ENCODE measurements at regions not wholly inside any gene's neighbourhood (a gene's known extent, or its start where the extent isn't known, plus 50 kb on each side); places are given as distances from the start of the nearest gene placed in this dataset.

GRCh38 chr4:178784491-178784890 lies 1342.3 kb upstream of the AGA start:
- Mint-ChIP-seq H3K36me3 (ENCODE audit: low read depth) (no peaks in the 10 kb centered on the region), H3K27ac (no peak overlapping the region), H3K9me3 (peaks cover 16% of the 10 kb centered on the region), H3K4me1 (no peaks in the 10 kb centered on the region), H3K27me3 (no peaks in the 10 kb centered on the region), H3K4me3 (no peak overlapping the region)
- no peak for ATAC-seq (replicated peaks)

GRCh38 chr4:178789279-178789678 lies 1347.0 kb upstream of the AGA start:
- ATAC-seq (replicated peaks): no peak
- no peak overlapping the region for H3K4me3 Mint-ChIP-seq
- H3K4me1 Mint-ChIP-seq: no peaks in the 10 kb centered on the region
- no peak overlapping the region for H3K27ac Mint-ChIP-seq
- H3K9me3 Mint-ChIP-seq: peaks cover 20% of the 10 kb centered on the region
- H3K36me3 Mint-ChIP-seq (ENCODE audit: low read depth): no peaks in the 10 kb centered on the region
- H3K27me3 Mint-ChIP-seq: no peaks in the 10 kb centered on the region

- ATAC-seq (replicated peaks): no peak
- Mint-ChIP-seq H3K27ac (no peak overlapping the region), H3K27me3 (no peaks in the 10 kb centered on the region), H3K9me3 (peaks cover 11% of the 10 kb centered on the region), H3K36me3 (ENCODE audit: low read depth) (no peaks in the 10 kb centered on the region), H3K4me1 (no peaks in the 10 kb centered on the region), H3K4me3 (no peak overlapping the region)
These were observed 1357.0 kb upstream of the AGA start for GRCh38 chr4:178799204-178799603.

- no peaks in the 10 kb centered on the region for H3K27me3 Mint-ChIP-seq
These were observed 1365.9 kb upstream of the AGA start for GRCh38 chr4:178808106-178808505.

GRCh38 chr4:178809921-178810320 lies 1367.7 kb upstream of the AGA start:
- no peak for ATAC-seq (replicated peaks)
- Mint-ChIP-seq H3K4me3 (no peak overlapping the region), H3K36me3 (ENCODE audit: low read depth) (no peaks in the 10 kb centered on the region), H3K9me3 (no peaks in the 10 kb centered on the region), H3K27me3 (no peaks in the 10 kb centered on the region), H3K4me1 (no peaks in the 10 kb centered on the region), H3K27ac (no peak overlapping the region)

More at GRCh38 chr4:178808106-178808505, 1365.9 kb upstream of the AGA start:
- no peak overlapping the region for H3K27ac Mint-ChIP-seq
- H3K36me3 Mint-ChIP-seq (ENCODE audit: low read depth): no peaks in the 10 kb centered on the region
- no peaks in the 10 kb centered on the region for H3K4me1 Mint-ChIP-seq
- H3K9me3 Mint-ChIP-seq: no peaks in the 10 kb centered on the region
- ATAC-seq (replicated peaks): no peak
- no peak overlapping the region for H3K4me3 Mint-ChIP-seq

- no peaks in the 10 kb centered on the region for H3K4me1 Mint-ChIP-seq
- no peaks in the 10 kb centered on the region for H3K27me3 Mint-ChIP-seq
- ATAC-seq (replicated peaks): no peak
- no peaks in the 10 kb centered on the region for H3K36me3 Mint-ChIP-seq (ENCODE audit: low read depth)
- no peak overlapping the region for H3K4me3 Mint-ChIP-seq
- peaks cover 5% of the 10 kb centered on the region for H3K9me3 Mint-ChIP-seq
- H3K27ac Mint-ChIP-seq: no peak overlapping the region
These were observed 1369.1 kb upstream of the AGA start for GRCh38 chr4:178811356-178811755.

- ATAC-seq (replicated peaks): no peak
- peaks cover 5% of the 10 kb centered on the region for H3K9me3 Mint-ChIP-seq
- H3K27ac Mint-ChIP-seq: no peak overlapping the region
- H3K36me3 Mint-ChIP-seq (ENCODE audit: low read depth): no peaks in the 10 kb centered on the region
- H3K4me3 Mint-ChIP-seq: no peak overlapping the region
- no peaks in the 10 kb centered on the region for H3K4me1 Mint-ChIP-seq
- H3K27me3 Mint-ChIP-seq: no peaks in the 10 kb centered on the region
These were observed 1370.6 kb upstream of the AGA start for GRCh38 chr4:178812866-178813265.

- no peaks in the 10 kb centered on the region for H3K27me3 Mint-ChIP-seq
- no peak overlapping the region for H3K27ac Mint-ChIP-seq
- H3K4me1 Mint-ChIP-seq: no peaks in the 10 kb centered on the region
- H3K9me3 Mint-ChIP-seq: peaks cover 10% of the 10 kb centered on the region
- no peak overlapping the region for H3K4me3 Mint-ChIP-seq
- H3K36me3 Mint-ChIP-seq (ENCODE audit: low read depth): no peaks in the 10 kb centered on the region
- no peak for ATAC-seq (replicated peaks)
These were observed 1372.7 kb upstream of the AGA start for GRCh38 chr4:178814908-178815307.

GRCh38 chr4:178823673-178824295 lies 1381.5 kb upstream of the AGA start:
- H3K4me3 Mint-ChIP-seq: no peak overlapping the region
- H3K4me1 Mint-ChIP-seq: no peaks in the 10 kb centered on the region
- no peaks in the 10 kb centered on the region for H3K36me3 Mint-ChIP-seq (ENCODE audit: low read depth)
- no peak overlapping the region for H3K27ac Mint-ChIP-seq
- H3K9me3 Mint-ChIP-seq: peaks cover 3% of the 10 kb centered on the region
- H3K27me3 Mint-ChIP-seq: no peaks in the 10 kb centered on the region
- no peak for ATAC-seq (replicated peaks)

- no peaks in the 10 kb centered on the region for H3K27me3 Mint-ChIP-seq
- no peak overlapping the region for H3K4me3 Mint-ChIP-seq
- no peaks in the 10 kb centered on the region for H3K36me3 Mint-ChIP-seq (ENCODE audit: low read depth)
- no peak overlapping the region for H3K27ac Mint-ChIP-seq
- no peaks in the 10 kb centered on the region for H3K4me1 Mint-ChIP-seq
- ATAC-seq (replicated peaks): no peak
- H3K9me3 Mint-ChIP-seq: peaks cover 5% of the 10 kb centered on the region
These were observed 1394.6 kb upstream of the AGA start for GRCh38 chr4:178836865-178837264.

GRCh38 chr4:178838776-178839175 lies 1396.5 kb upstream of the AGA start:
- ATAC-seq (replicated peaks): no peak
- peaks cover 5% of the 10 kb centered on the region for H3K9me3 Mint-ChIP-seq
- no peaks in the 10 kb centered on the region for H3K27me3 Mint-ChIP-seq
- no peak overlapping the region for H3K4me3 Mint-ChIP-seq
- H3K27ac Mint-ChIP-seq: no peak overlapping the region
- H3K4me1 Mint-ChIP-seq: no peaks in the 10 kb centered on the region
- H3K36me3 Mint-ChIP-seq (ENCODE audit: low read depth): no peaks in the 10 kb centered on the region

GRCh38 chr4:178856139-178856800 lies 1414.0 kb upstream of the AGA start:
- no peaks in the 10 kb centered on the region for H3K36me3 Mint-ChIP-seq (ENCODE audit: low read depth)
- no peak for ATAC-seq (replicated peaks)
- no peaks in the 10 kb centered on the region for H3K4me1 Mint-ChIP-seq
- no peaks in the 10 kb centered on the region for H3K27me3 Mint-ChIP-seq
- H3K9me3 Mint-ChIP-seq: no peaks in the 10 kb centered on the region
- H3K27ac Mint-ChIP-seq: no peak overlapping the region
- H3K4me3 Mint-ChIP-seq: no peak overlapping the region

GRCh38 chr4:178871476-178871875 lies 1429.2 kb upstream of the AGA start:
- no peak for ATAC-seq (replicated peaks)
- Mint-ChIP-seq H3K4me1 (no peaks in the 10 kb centered on the region), H3K27ac (no peak overlapping the region), H3K36me3 (ENCODE audit: low read depth) (no peaks in the 10 kb centered on the region), H3K4me3 (no peak overlapping the region), H3K27me3 (no peaks in the 10 kb centered on the region), H3K9me3 (peaks cover 4% of the 10 kb centered on the region)

GRCh38 chr4:178881937-178882336 lies 1439.7 kb upstream of the AGA start:
- H3K4me1 Mint-ChIP-seq: no peaks in the 10 kb centered on the region
- H3K9me3 Mint-ChIP-seq: peaks cover 5% of the 10 kb centered on the region
- no peaks in the 10 kb centered on the region for H3K36me3 Mint-ChIP-seq (ENCODE audit: low read depth)
- no peak overlapping the region for H3K27ac Mint-ChIP-seq
- H3K27me3 Mint-ChIP-seq: no peaks in the 10 kb centered on the region
- ATAC-seq (replicated peaks): no peak
- no peak overlapping the region for H3K4me3 Mint-ChIP-seq

- H3K4me3 Mint-ChIP-seq: no peak overlapping the region
- no peak overlapping the region for H3K27ac Mint-ChIP-seq
- H3K36me3 Mint-ChIP-seq (ENCODE audit: low read depth): no peaks in the 10 kb centered on the region
- no peaks in the 10 kb centered on the region for H3K9me3 Mint-ChIP-seq
- H3K4me1 Mint-ChIP-seq: no peaks in the 10 kb centered on the region
- H3K27me3 Mint-ChIP-seq: no peaks in the 10 kb centered on the region
- ATAC-seq (replicated peaks): no peak
These were observed 1451.9 kb upstream of the AGA start for GRCh38 chr4:178894126-178894525.
